ENCODE measurements at regions not wholly inside any gene's neighbourhood (a gene's known extent, or its start where the extent isn't known, plus 50 kb on each side); places are given as distances from the start of the nearest gene placed in this dataset.

DNA sequence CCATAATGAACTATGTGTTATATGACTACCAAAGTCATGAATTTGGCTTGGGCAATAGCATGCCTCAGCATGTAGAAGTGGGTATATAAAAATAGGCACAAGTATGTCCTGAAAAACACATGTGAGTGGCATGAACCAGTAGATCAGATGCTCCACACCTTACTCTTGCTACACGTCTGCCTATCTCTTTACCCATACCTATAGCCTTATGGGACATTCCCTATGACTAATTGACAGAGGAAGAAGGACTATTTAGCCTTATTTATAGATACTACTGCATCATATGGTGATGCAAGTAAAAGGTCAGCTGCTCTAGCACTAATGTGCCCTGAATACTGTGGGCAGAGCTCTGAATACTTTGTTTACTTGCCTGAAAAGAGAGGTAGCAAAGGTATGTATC, 81.0 kb upstream of the ZPLD1 start:
- TF ChIP-seq, protein P1, sequence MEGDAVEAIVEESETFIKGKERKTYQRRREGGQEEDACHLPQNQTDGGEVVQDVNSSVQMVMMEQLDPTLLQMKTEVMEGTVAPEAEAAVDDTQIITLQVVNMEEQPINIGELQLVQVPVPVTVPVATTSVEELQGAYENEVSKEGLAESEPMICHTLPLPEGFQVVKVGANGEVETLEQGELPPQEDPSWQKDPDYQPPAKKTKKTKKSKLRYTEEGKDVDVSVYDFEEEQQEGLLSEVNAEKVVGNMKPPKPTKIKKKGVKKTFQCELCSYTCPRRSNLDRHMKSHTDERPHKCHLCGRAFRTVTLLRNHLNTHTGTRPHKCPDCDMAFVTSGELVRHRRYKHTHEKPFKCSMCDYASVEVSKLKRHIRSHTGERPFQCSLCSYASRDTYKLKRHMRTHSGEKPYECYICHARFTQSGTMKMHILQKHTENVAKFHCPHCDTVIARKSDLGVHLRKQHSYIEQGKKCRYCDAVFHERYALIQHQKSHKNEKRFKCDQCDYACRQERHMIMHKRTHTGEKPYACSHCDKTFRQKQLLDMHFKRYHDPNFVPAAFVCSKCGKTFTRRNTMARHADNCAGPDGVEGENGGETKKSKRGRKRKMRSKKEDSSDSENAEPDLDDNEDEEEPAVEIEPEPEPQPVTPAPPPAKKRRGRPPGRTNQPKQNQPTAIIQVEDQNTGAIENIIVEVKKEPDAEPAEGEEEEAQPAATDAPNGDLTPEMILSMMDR (IDR thresholded peaks at IDR 0.05 in 8 of 11, conservative IDR thresholded peaks at IDR 0.05 in 3 of 11), result no peak
- TF ChIP-seq POLR2AphosphoS5 (IDR thresholded peaks at IDR 0.05), result no peak

Data from spleen (tissue), 7 donors.